Ovary (tissue), 7 donors: ENCODE measurements at regions not wholly inside any gene's neighbourhood (a gene's known extent, or its start where the extent isn't known, plus 50 kb on each side); places are given as distances from the start of the nearest gene placed in this dataset.
A peak's percentile ranks its signal among the peaks of the same experiment; 100 is the strongest.
"Not testable (repeated sequence)": the region's sequence is repeated elsewhere in the genome, so short reads cannot be mapped to it uniquely, and the experiment has no call there.

Experiments used
- DNase-seq, 5 donors: peaks; one replicate each; pipeline ENCODE4 v3.0.0-alpha.2; 2019 to 2020
- H3K27ac ChIP-seq, 2 donors: fragments of 200-600 bp; one replicate each; pipeline versions ENCODE4 v1.5.1 to v1.8.0; 2019 to 2022
- H3K27me3 ChIP-seq: fragments of 200-600 bp; one replicate; pipeline ENCODE4 v1.8.0; 2022
- H3K36me3 ChIP-seq: fragments of 200-600 bp; sonication (generic); one replicate; pipeline ENCODE4 v1.5.1; 2019
- H3K4me1 ChIP-seq: one replicate; pipeline ENCODE4 v1.8.1; 2013; ENCODE audit warnings: mild to moderate bottlenecking, moderate library complexity; ENCODE audit not compliant: insufficient read depth
- H3K4me3 ChIP-seq: fragments of 200-600 bp; sonication (generic); one replicate; pipeline ENCODE4 v1.5.1; 2017
- H3K9me3 ChIP-seq, 2 donors: fragments of 200-600 bp in 1 of 2; sonication (generic) in 1 of 2; one replicate each; pipeline versions ENCODE4 v1.5.1 to v1.8.1; 2013 to 2019; ENCODE audit warnings: mild to moderate bottlenecking in 1 of 2, moderate library complexity in 1 of 2
- CTCF ChIP-seq, 3 donors: fragments of 450-650 bp in 2 of 3; fragments of 200-600 bp in 1 of 3; IDR thresholded peaks; one replicate each; pipeline versions ENCODE4 v1.5.1 to v1.8.0; 2016 to 2022; ENCODE audit warnings: antibody characterized with exemption in 3 of 3, mild to moderate bottlenecking in 1 of 3
- EP300 ChIP-seq: sonication (generic); formaldehyde crosslinking; IDR thresholded peaks from one replicate; pipeline ENCODE4 v1.6.1; 2017; ENCODE audit warnings: antibody characterized with exemption
- POLR2A ChIP-seq: fragments of 450-650 bp; IDR thresholded peaks from one replicate; pipeline ENCODE4 v1.6.1; 2017; ENCODE audit warnings: antibody characterized with exemption, mild to moderate bottlenecking, moderate library complexity
- WGBS, 3 donors: extraction: QIAGEN DNeasy Blood & Tissue Kit in 1 of 3; methylation state at CpG; one replicate each; pipeline versions ENCODE4 v1.1.5 to v1.1.7; 2013 to 2017; 5-methylcytosine and 5-hydroxymethylcytosine counted together
- intact Hi-C, 4 donors: fragments of 100-400 bp; cut with DNase I; formaldehyde crosslinking; loops; one replicate each; pipeline versions ENCODE4 v1.11.0 to v1.15.1; 2022 to 2023
- donor health status: DM: no; HTN: no; CAD: no; lungs with moderate emphysema.
- donor health status: DM: no; HTN: no; CAD: no.
- donor health status: Bipolar disorder and iron deficiency.
- donor health status: DM: no; HTN: no; CAD: no.
- donor health status: DM: yes; HTN: yes; CAD: no.

GRCh38 chr6:60991427-60992028 lies 1294.5 kb downstream of the KHDRBS2 start:
- H3K27ac ChIP-seq = no peak overlapping the region
- intact Hi-C loops = no loop called here

GRCh38 chr6:60952500-60952899 lies 1333.5 kb downstream of the KHDRBS2 start:
- TF ChIP-seq CTCF (IDR thresholded peaks at IDR 0.05) (no peak), EP300 (no peak), POLR2A (no peak)
- whole genome bisulfite sequencing, 3 donors = 67 to 82% (median 80%) methylated on average over 3 of the region's 3 CpGs
- no peaks in the 10 kb centered on the region for H3K9me3 ChIP-seq
- H3K4me3 ChIP-seq = no peak overlapping the region
- H3K4me1 ChIP-seq = no peaks in the 10 kb centered on the region
- no peaks in the 10 kb centered on the region for H3K36me3 ChIP-seq
- intact Hi-C loops = no loop called here
- H3K27ac ChIP-seq = no peak overlapping the region
- DNase-seq = no peak
- no peaks in the 10 kb centered on the region for H3K27me3 ChIP-seq

More at GRCh38 chr6:60991427-60992028, 1294.5 kb downstream of the KHDRBS2 start:
- Histone ChIP-seq H3K9me3 (no peaks in the 10 kb centered on the region), H3K36me3 (no peaks in the 10 kb centered on the region), H3K4me3 (no peak overlapping the region), H3K27me3 (no peaks in the 10 kb centered on the region), H3K4me1 (no peaks in the 10 kb centered on the region)
- no peak for DNase-seq
- TF ChIP-seq EP300 = no peak
- no peak for TF ChIP-seq POLR2A
- no peak for TF ChIP-seq CTCF (IDR thresholded peaks at IDR 0.05)
- WGBS, 3 donors = 43 to 79% (median 72%) methylated on average over 1 of the region's 1 CpG

- H3K27ac ChIP-seq, H3K4me3 ChIP-seq, DNase-seq, H3K36me3 ChIP-seq, H3K27me3 ChIP-seq, H3K9me3 ChIP-seq, H3K4me1 ChIP-seq, intact Hi-C loops: not testable (repeated sequence)
- 43 to 48% (median 47%) methylated on average over 5 of the region's 5 CpGs for WGBS, 3 donors
Measured at GRCh38 chr6:60950221-60950923, 1335.7 kb downstream of the KHDRBS2 start.

- H3K9me3 ChIP-seq, intact Hi-C loops, DNase-seq, H3K27me3 ChIP-seq, H3K4me3 ChIP-seq, H3K36me3 ChIP-seq, H3K4me1 ChIP-seq, H3K27ac ChIP-seq: not testable (repeated sequence)
- 47 to 63% (median 61%) methylated on average over 2 of the region's 2 CpGs for WGBS, 3 donors
Measured at GRCh38 chr6:60947416-60947815, 1338.6 kb downstream of the KHDRBS2 start.

DNA sequence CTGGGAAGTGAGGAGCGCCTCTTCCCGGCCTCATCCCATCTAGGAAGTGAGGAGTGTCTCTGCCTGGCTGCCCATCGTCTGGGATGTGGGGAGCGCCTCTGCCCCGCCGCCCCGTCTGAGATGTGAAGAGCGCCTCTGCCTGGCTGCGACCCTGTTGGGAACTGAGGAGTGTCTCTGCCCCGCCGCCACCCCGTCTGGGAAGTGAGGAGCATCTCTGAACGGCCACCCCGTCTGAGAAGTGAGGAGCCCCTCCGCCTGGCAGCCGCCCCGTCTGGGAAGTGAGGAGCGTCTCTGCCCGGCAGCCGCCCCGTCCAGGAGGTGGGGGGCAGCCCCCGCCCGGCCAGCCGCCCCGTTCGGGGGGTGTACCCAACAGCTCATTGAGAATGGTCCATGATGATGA lies 1341.2 kb downstream of the KHDRBS2 start:
- H3K4me3 ChIP-seq, H3K9me3 ChIP-seq, H3K36me3 ChIP-seq, H3K27ac ChIP-seq, H3K4me1 ChIP-seq, H3K27me3 ChIP-seq, intact Hi-C loops: not testable (repeated sequence)
- peak in 1 of 5 donors; percentile 11 for DNase-seq
- WGBS, 3 donors = 91 to 96% (median 95%) methylated on average over 26 of the region's 26 CpGs

- intact Hi-C loops, H3K9me3 ChIP-seq, H3K4me1 ChIP-seq, H3K36me3 ChIP-seq, DNase-seq, H3K27ac ChIP-seq, H3K27me3 ChIP-seq, H3K4me3 ChIP-seq: not testable (repeated sequence)
- WGBS, 3 donors = 10 to 33% (median 26%) methylated on average over 1 of the region's 1 CpG
Measured at GRCh38 chr6:60935970-60936369, 1350.1 kb downstream of the KHDRBS2 start.

- H3K36me3 ChIP-seq, H3K27me3 ChIP-seq, H3K4me3 ChIP-seq, intact Hi-C loops, H3K9me3 ChIP-seq, H3K4me1 ChIP-seq, DNase-seq, H3K27ac ChIP-seq: not testable (repeated sequence)
- 78 to 88% (median 83%) methylated on average over 1 of the region's 1 CpG for WGBS, 3 donors
Measured at GRCh38 chr6:60919652-60920051, 1366.4 kb downstream of the KHDRBS2 start.

DNA sequence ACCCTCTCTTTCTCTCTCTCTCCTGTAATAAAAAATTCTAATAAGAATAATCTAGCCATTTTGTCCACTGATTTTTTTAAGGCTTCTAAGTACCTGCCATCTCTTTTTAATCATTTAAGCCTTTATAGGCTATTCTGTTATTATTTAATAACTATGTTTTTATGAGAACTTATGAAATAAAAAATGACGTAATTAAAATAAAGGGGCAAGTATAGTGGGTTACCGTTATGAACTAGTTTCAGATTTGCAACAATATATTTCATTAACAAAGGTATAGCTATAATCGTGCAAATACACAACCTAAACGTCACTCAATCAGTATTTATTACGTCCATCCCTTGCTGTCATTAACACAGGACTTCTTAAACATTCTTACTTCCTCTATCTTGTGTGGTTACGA lies 1382.2 kb downstream of the KHDRBS2 start:
- H3K4me3 ChIP-seq, H3K27me3 ChIP-seq, H3K9me3 ChIP-seq, H3K36me3 ChIP-seq, DNase-seq, H3K27ac ChIP-seq, intact Hi-C loops, H3K4me1 ChIP-seq: not testable (repeated sequence)
- 76 to 84% (median 83%) methylated on average over 6 of the region's 6 CpGs for WGBS, 3 donors

DNA sequence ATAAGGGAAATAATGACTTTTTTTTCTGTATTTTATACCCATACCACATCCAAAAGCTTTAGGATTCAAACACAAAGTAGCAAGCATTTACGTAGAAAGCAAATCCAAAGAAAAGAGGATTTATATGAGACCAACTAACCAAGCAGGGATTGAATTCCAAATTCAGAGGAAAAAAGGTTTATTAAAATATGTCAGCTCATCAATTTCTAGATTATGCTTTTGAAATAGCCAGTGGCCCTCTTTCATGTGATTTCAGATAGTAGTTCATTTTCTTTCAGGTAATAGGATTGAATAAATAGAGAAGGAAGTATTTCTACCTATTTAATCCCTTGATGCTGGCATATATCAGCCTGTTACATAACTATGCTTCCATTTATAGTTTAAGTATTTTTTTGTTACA lies 1392.7 kb downstream of the KHDRBS2 start:
- WGBS, 3 donors = 85 to 91% (median 90%) methylated on average over 1 of the region's 1 CpG
- intact Hi-C loops, H3K9me3 ChIP-seq, H3K27ac ChIP-seq, H3K36me3 ChIP-seq, H3K27me3 ChIP-seq, DNase-seq, H3K4me3 ChIP-seq, H3K4me1 ChIP-seq: not testable (repeated sequence)
